ENCODE measurements at regions not wholly inside any gene's neighbourhood (a gene's known extent, or its start where the extent isn't known, plus 50 kb on each side); places are given as distances from the start of the nearest gene placed in this dataset.

DNA sequence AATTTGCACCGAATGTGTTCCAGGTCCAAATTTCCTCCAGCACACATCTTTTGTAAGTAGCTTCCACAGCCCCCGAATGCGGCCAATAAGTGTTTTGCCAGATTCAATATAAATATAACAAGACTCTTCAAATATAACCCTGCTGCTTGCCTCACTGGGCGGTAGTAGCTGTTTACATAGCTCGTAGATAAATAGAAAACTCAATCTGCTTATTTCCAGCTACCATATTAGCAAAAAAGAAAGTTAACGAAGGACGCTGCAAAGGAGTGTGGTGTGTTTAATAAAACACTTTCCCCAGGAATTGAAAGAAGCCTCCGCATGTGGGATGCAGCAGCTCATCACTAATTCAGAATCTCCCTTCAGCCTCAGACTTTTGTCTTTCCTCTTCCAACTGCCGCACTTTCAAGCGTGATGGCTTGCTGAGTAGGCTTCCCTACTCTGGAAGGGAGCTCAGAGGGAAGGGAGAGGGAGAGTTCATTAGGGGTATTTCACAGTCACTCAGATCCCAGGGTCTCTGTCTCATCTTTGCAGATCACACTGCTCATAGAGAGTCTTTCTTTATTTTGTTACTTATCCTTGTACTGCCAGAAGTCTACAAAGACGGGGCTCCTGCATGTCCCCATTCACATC, 367.0 kb downstream of the RND3 start:
- TF ChIP-seq, protein P1, sequence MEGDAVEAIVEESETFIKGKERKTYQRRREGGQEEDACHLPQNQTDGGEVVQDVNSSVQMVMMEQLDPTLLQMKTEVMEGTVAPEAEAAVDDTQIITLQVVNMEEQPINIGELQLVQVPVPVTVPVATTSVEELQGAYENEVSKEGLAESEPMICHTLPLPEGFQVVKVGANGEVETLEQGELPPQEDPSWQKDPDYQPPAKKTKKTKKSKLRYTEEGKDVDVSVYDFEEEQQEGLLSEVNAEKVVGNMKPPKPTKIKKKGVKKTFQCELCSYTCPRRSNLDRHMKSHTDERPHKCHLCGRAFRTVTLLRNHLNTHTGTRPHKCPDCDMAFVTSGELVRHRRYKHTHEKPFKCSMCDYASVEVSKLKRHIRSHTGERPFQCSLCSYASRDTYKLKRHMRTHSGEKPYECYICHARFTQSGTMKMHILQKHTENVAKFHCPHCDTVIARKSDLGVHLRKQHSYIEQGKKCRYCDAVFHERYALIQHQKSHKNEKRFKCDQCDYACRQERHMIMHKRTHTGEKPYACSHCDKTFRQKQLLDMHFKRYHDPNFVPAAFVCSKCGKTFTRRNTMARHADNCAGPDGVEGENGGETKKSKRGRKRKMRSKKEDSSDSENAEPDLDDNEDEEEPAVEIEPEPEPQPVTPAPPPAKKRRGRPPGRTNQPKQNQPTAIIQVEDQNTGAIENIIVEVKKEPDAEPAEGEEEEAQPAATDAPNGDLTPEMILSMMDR (IDR thresholded peaks at IDR 0.05; ENCODE audit: low read length): no peak
- TF ChIP-seq EZH2 (IDR thresholded peaks at IDR 0.05; ENCODE audit: borderline replicate concordance, low read length): no peak
